VCaP (cell line): ENCODE measurements at regions not wholly inside any gene's neighbourhood (a gene's known extent, or its start where the extent isn't known, plus 50 kb on each side); places are given as distances from the start of the nearest gene placed in this dataset.
A peak's percentile ranks its signal among the peaks of the same experiment; 100 is the strongest.

ENCODE experiments used
- H3K27ac ChIP-seq: fragments of 450-650 bp; 2 replicates; pipeline ENCODE4 v1.5.1; 2017
- TF ChIP-seq, protein P1 (sequence below): fragments of 450-650 bp; conservative IDR thresholded peaks from 2 replicates; pipeline ENCODE4 v1.5.1; 2017; ENCODE audit warnings: mild to moderate bottlenecking, moderate library complexity

DNA sequence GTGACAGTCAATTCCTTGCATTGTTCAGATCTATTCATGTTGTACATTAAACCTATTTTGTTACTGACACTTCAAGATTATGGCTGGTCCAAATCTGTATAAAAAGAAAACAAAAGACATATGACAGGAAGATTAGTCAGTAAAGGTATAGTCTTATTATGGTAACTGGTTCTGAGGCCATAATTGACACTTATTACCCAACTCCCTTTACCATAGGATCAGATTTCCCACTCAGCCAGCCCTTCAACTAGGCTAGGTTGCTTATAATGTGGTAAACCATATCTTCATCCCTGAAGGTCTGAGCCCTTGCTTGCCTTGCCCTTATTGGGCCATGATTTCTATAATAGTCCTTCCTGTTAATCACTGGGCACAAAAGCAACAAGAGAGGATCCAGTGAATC lies 289.6 kb downstream of the CXXC4 start:
- TF ChIP-seq, protein P1, sequence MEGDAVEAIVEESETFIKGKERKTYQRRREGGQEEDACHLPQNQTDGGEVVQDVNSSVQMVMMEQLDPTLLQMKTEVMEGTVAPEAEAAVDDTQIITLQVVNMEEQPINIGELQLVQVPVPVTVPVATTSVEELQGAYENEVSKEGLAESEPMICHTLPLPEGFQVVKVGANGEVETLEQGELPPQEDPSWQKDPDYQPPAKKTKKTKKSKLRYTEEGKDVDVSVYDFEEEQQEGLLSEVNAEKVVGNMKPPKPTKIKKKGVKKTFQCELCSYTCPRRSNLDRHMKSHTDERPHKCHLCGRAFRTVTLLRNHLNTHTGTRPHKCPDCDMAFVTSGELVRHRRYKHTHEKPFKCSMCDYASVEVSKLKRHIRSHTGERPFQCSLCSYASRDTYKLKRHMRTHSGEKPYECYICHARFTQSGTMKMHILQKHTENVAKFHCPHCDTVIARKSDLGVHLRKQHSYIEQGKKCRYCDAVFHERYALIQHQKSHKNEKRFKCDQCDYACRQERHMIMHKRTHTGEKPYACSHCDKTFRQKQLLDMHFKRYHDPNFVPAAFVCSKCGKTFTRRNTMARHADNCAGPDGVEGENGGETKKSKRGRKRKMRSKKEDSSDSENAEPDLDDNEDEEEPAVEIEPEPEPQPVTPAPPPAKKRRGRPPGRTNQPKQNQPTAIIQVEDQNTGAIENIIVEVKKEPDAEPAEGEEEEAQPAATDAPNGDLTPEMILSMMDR = no peak
- no peak overlapping the region for H3K27ac ChIP-seq

DNA sequence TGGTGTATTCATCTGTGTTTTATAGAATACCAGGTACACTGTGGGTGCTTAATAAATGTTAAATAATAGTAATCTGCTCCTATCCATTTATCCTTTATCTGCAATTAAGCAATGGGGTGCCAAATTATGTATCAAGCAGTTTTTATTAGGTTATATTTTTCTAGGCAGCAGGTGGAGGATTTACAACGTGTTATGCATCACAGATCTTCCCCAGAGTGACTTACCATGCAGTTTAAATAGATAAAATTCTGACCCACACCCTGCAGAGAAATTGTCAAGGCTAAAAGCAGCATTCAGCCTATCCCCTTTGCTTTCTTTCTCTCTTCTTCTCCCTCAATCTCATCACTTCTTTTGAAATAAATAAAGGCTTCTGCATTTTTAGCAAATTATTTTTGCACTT lies 306.4 kb downstream of the CXXC4 start:
- no peak overlapping the region for H3K27ac ChIP-seq
- TF ChIP-seq, protein P1 = no peak

DNA sequence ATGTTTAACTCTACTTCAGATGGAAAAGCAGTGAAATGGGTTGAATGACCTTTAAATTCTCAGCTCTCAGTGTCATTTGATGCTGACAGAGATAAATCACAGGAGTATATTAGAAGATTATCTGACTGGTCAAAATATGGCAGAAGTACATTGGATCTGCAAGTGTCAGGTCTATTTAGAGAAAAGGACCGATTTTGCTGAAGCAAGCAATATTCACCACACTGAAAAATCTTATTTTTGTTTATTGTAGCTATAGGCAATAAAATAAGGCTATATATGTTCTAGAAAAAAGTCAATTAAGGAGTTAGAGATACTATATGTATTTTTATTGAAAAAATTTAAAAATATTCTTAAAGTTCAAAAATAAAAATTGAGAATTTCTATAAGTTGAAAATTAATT lies 325.3 kb downstream of the CXXC4 start:
- TF ChIP-seq, protein P1 = no peak
- no peak overlapping the region for H3K27ac ChIP-seq

DNA sequence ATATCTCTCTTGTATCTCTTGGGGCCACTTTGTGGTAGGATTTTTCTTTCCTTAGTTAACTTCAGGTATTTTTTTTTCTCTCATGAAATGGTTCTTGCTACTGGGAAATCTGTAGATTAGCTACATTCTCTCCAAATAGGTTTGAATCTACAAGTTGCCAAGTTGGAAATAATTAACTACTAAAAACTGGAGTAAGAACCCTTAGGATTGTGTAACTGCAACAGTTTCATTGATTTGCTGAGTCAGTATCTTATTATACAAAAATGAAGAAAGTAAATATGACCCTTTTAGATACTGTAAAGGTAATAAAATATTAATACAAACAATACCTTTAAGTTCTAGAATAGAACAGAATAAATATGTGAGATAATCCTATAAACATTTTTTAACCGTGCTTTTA lies 327.9 kb downstream of the CXXC4 start:
- TF ChIP-seq, protein P1 = no peak
- no peak overlapping the region for H3K27ac ChIP-seq

DNA sequence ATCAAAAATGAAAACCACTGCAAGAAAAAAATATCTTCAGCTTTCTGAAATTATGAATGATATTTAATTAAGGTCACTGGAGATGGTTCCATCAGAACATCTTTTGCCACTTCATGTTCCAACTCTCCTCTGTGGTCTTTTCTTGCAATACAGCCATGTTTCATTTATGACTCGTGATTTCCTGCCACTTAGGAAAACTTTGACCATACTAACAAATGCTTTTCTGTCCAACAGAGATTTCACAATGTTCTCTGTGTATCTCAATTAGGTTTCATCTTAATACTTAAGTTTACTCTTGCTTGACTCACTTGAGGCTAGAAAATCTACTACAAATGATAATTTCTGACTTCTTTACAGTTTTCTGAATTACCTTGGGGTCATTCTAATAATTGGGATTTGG lies 330.9 kb downstream of the CXXC4 start:
- no peak overlapping the region for H3K27ac ChIP-seq
- TF ChIP-seq, protein P1 = no peak

DNA sequence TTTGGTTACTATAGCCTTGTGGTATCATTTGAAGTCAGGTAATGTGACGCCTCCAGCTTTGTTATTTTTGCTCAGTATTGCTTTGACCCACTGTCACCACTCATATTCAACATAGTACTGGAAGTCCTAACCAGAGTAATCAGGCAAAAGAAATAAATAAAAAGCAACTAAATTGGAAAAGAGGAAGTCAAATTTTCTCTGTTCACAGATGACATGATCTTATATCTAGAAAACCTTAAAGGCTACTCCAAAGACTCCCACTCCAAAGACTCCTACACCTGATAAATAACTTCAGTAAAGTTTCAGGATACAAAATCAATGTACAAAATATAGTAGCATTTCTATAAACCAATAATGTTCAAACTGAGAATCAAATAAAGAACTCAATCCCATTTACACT lies 348.6 kb downstream of the CXXC4 start:
- TF ChIP-seq, protein P1 = no peak
- H3K27ac ChIP-seq = no peak overlapping the region

DNA sequence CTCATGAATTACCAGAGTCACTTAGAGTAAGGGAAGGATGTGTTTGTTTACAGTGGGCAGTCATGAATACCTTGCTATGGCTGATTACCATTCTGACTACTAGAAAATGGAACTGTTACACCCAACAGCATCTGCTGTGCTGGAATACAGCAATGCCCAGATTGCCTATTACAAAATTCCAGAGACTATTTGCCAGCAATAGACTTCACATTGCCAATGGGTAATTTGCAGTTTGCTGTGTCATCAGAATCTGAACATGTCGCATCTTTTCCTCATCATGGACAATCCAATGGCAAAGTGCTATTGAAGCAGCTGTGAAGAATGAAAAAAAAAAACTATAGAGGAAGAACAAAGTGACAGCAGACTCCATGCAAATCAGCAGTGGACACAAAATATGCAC lies 356.6 kb downstream of the CXXC4 start:
- no peak overlapping the region for H3K27ac ChIP-seq
- TF ChIP-seq, protein P1 = no peak

DNA sequence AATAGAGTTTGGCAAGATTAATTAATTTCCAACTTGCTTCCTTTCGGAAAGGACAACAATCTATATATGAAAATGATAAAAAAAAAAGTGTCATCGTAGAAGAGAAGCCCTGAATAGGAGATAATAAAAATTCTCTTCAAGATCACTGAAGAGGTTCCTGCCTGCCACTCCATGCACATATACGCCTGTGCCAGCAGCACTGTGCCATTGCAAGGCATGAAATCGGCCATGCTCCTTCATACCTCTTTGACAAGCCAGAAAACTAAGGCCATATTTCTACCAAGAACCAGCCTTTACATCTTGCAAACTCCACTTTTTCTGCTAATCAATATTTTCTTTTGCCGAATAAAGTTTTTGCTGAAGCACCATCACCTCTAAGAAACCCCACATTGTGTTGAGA lies 365.5 kb downstream of the CXXC4 start:
- peak overlapping the region; percentile 83 for H3K27ac ChIP-seq

More for the DNA sequence above, 365.5 kb downstream of the CXXC4 start:
- TF ChIP-seq, protein P1 = no peak
